NCI-H2227 (cell line): ENCODE measurements at regions not wholly inside any gene's neighbourhood (a gene's known extent, or its start where the extent isn't known, plus 50 kb on each side); places are given as distances from the start of the nearest gene placed in this dataset.
A peak's percentile ranks its signal among the peaks of the same experiment; 100 is the strongest.

Experiments
- DNase-seq: peaks from one replicate; lab custom pipeline; 2025; ENCODE audit not compliant: unreplicated experiment; lab: John Stamatoyannopoulos, UW

GRCh38 chr20:11728937-11729336 lies 188.8 kb upstream of the BTBD3 start:
- no peak for DNase-seq

- DNase-seq = no peak
Measured at GRCh38 chr20:11729806-11730205, 187.9 kb upstream of the BTBD3 start.

GRCh38 chr20:11734431-11734830 lies 183.3 kb upstream of the BTBD3 start:
- DNase-seq = peak; percentile 32

- no peak for DNase-seq
Measured at GRCh38 chr20:11738852-11739251, 178.8 kb upstream of the BTBD3 start.

GRCh38 chr20:11740975-11741374 lies 176.7 kb upstream of the BTBD3 start:
- no peak for DNase-seq

- DNase-seq = no peak
Measured at GRCh38 chr20:11745145-11745544, 172.5 kb upstream of the BTBD3 start.

- DNase-seq = no peak
Measured at GRCh38 chr20:11748436-11748835, 169.3 kb upstream of the BTBD3 start.

GRCh38 chr20:11752336-11752735 lies 165.4 kb upstream of the BTBD3 start:
- DNase-seq = no peak

GRCh38 chr20:11753155-11753554 lies 164.5 kb upstream of the BTBD3 start:
- DNase-seq = no peak

GRCh38 chr20:11754451-11754850 lies 163.2 kb upstream of the BTBD3 start:
- no peak for DNase-seq

- peak; percentile 23 for DNase-seq
Measured at GRCh38 chr20:11755071-11755841, 162.4 kb upstream of the BTBD3 start.

GRCh38 chr20:11761497-11761896 lies 156.2 kb upstream of the BTBD3 start:
- DNase-seq = no peak

GRCh38 chr20:11766961-11767360 lies 150.7 kb upstream of the BTBD3 start:
- peak; percentile 54 for DNase-seq

GRCh38 chr20:11769825-11770224 lies 147.9 kb upstream of the BTBD3 start:
- DNase-seq = no peak

GRCh38 chr20:11772226-11772730 lies 145.4 kb upstream of the BTBD3 start:
- no peak for DNase-seq

GRCh38 chr20:11776687-11777086 lies 141.0 kb upstream of the BTBD3 start:
- DNase-seq = no peak

- DNase-seq = peak; percentile 83
Measured at GRCh38 chr20:11777387-11778205, 140.1 kb upstream of the BTBD3 start.

- no peak for DNase-seq
Measured at GRCh38 chr20:11778206-11778570, 139.5 kb upstream of the BTBD3 start.

GRCh38 chr20:11780765-11781369 lies 136.8 kb upstream of the BTBD3 start:
- no peak for DNase-seq

GRCh38 chr20:11783102-11783850 lies 134.4 kb upstream of the BTBD3 start:
- DNase-seq = no peak

- no peak for DNase-seq
Measured at GRCh38 chr20:11785885-11786507, 131.7 kb upstream of the BTBD3 start.
